PC-3 (cell line): ENCODE measurements at regions not wholly inside any gene's neighbourhood (a gene's known extent, or its start where the extent isn't known, plus 50 kb on each side); places are given as distances from the start of the nearest gene placed in this dataset.
A peak's percentile ranks its signal among the peaks of the same experiment; 100 is the strongest.

Experiments
- ATAC-seq: fragments of 200-7000 bp; cut with Tn5 transposase; 2 replicates; pipeline ENCODE4 v1.9.1; 2020; ENCODE audit warnings: mild to moderate bottlenecking, moderate library complexity
- BruUV-seq: library from RNA; stranded (reverse); fragments of 400-500 nt; replicated peaks from 2 replicates; lab custom pipeline; 2021; lab: Mats Ljungman, UMichigan
- CTCF ChIA-PET: fragments of 300-600 bp; sonication (Branson Sonifier 250); formaldehyde crosslinking; loops from one replicate; lab custom pipeline; 2022; ENCODE audit warnings: antibody characterized with exemption; lab: Charles Lee
- POLR2A ChIA-PET: fragments of 300-600 bp; sonication (Branson Sonifier 250); formaldehyde crosslinking; loops from one replicate; lab custom pipeline; 2022; ENCODE audit warnings: antibody characterized with exemption; ENCODE audit not compliant: unreplicated experiment; lab: Charles Lee
- DNase-seq: peaks from one replicate; pipeline ENCODE4 v3.0.0-alpha.2; 2015
- H2AFZ ChIP-seq: fragments of 300-600 bp; sonication (generic); 2 replicates; pipeline ENCODE4 v1.6.0; 2016; ENCODE audit warnings: antibody characterized with exemption, low read length
- H3F3A ChIP-seq: fragments of 300-600 bp; sonication (generic); one replicate; pipeline ENCODE4 v1.6.0; 2017; ENCODE audit warnings: antibody characterized with exemption, low read length, control low read depth, mild to moderate bottlenecking; ENCODE audit not compliant: unreplicated experiment
- H3K27ac ChIP-seq: fragments of 300-600 bp; sonication (generic); 2 replicates; pipeline ENCODE4 v1.5.1; 2016; ENCODE audit warnings: mild to moderate bottlenecking, low read length
- H3K27me3 ChIP-seq: fragments of 300-600 bp; sonication (generic); 2 replicates; pipeline ENCODE4 v1.6.1; 2016; ENCODE audit warnings: low read length, mixed read lengths
- H3K36me3 ChIP-seq: fragments of 300-600 bp; sonication (generic); 2 replicates; pipeline ENCODE4 v1.6.1; 2016; ENCODE audit warnings: low read depth, mixed run types, low read length, mixed read lengths
- H3K4me1 ChIP-seq: fragments of 300-600 bp; sonication (generic); 2 replicates; pipeline ENCODE4 v1.5.1; 2016; ENCODE audit warnings: low read length; ENCODE audit not compliant: insufficient read depth
- H3K4me2 ChIP-seq: fragments of 300-600 bp; sonication (generic); 2 replicates; pipeline ENCODE4 v1.6.0; 2016; ENCODE audit warnings: low read length
- H3K4me3 ChIP-seq: fragments of 300-600 bp; sonication (generic); 2 replicates; pipeline ENCODE4 v1.5.1; 2016; ENCODE audit warnings: mild to moderate bottlenecking, low read length, mixed read lengths
- H3K79me2 ChIP-seq: fragments of 300-600 bp; sonication (generic); 2 replicates; pipeline ENCODE4 v1.6.1; 2017; ENCODE audit warnings: low read length, mixed read lengths
- H3K9ac ChIP-seq: fragments of 300-600 bp; sonication (generic); 2 replicates; pipeline ENCODE4 v1.6.0; 2016; ENCODE audit warnings: mild to moderate bottlenecking, low read length
- H3K9me2 ChIP-seq: fragments of 300-600 bp; sonication (generic); replicated peaks from 2 replicates; pipeline ENCODE4 v1.6.1; 2016; ENCODE audit warnings: mixed run types, low read length, mixed read lengths
- H3K9me3 ChIP-seq: fragments of 300-600 bp; sonication (generic); 2 replicates; pipeline ENCODE4 v1.6.1; 2016; ENCODE audit warnings: low read length, mixed read lengths
- H4K20me1 ChIP-seq: fragments of 300-600 bp; sonication (generic); 2 replicates; pipeline ENCODE4 v1.6.1; 2016; ENCODE audit warnings: low read length, mixed read lengths
- EZH2 ChIP-seq: fragments of 300-600 bp; sonication (generic); IDR thresholded peaks from one replicate; pipeline ENCODE4 v1.6.1; 2017; ENCODE audit warnings: antibody characterized with exemption, mild to moderate bottlenecking, low read length; ENCODE audit not compliant: unreplicated experiment
- EZH2phosphoT487 ChIP-seq: fragments of 300-600 bp; sonication (generic); IDR thresholded peaks from 2 replicates; pipeline ENCODE4 v1.6.1; 2018; ENCODE audit warnings: mild to moderate bottlenecking, antibody characterized with exemption, low read length, borderline replicate concordance
- intact Hi-C: fragments of 100-400 bp; cut with micrococcal nuclease; formaldehyde crosslinking; loops from 2 replicates; pipeline ENCODE4 v1.9.0; 2023
- TF ChIP-seq, protein P1 (sequence below): fragments of 300-600 bp; sonication (generic); conservative IDR thresholded peaks from 2 replicates; pipeline ENCODE4 v1.5.1; 2017; ENCODE audit warnings: antibody characterized with exemption, low read depth, mild to moderate bottlenecking, low read length

DNA sequence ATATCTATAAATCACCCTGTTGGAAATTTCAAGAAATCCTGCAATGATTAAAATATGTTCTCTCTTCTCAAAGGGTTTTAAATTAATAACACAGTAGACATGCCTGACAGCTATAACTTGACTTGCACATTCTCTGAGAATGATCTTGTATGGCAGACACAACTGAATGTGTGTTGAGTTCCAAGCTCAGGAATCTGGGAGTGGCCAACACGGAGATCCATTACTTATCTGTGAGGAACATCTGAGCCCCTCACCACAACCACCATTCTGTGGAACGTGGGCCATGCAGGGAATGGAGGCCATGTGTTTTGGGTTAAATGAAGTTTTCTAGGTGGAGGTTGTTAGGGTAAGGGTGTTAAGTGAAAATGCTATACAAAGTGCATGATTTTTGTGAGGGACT is 105.3 kb upstream of the CHMP2B start:
- ChIA-PET CTCF (no interaction called here), POLR2A (no interaction called here)
- H3K9ac ChIP-seq, result no peak overlapping the region
- no peak for TF ChIP-seq EZH2phosphoT487
- TF ChIP-seq, protein P1, sequence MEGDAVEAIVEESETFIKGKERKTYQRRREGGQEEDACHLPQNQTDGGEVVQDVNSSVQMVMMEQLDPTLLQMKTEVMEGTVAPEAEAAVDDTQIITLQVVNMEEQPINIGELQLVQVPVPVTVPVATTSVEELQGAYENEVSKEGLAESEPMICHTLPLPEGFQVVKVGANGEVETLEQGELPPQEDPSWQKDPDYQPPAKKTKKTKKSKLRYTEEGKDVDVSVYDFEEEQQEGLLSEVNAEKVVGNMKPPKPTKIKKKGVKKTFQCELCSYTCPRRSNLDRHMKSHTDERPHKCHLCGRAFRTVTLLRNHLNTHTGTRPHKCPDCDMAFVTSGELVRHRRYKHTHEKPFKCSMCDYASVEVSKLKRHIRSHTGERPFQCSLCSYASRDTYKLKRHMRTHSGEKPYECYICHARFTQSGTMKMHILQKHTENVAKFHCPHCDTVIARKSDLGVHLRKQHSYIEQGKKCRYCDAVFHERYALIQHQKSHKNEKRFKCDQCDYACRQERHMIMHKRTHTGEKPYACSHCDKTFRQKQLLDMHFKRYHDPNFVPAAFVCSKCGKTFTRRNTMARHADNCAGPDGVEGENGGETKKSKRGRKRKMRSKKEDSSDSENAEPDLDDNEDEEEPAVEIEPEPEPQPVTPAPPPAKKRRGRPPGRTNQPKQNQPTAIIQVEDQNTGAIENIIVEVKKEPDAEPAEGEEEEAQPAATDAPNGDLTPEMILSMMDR, result no peak
- no peak overlapping the region for H3K4me2 ChIP-seq
- no peak overlapping the region for H2AFZ ChIP-seq
- no peaks in the 10 kb centered on the region for H3K27me3 ChIP-seq
- no peaks in the 10 kb centered on the region for H3K9me2 ChIP-seq
- peaks cover 16% of the 10 kb centered on the region for H3K4me1 ChIP-seq
- no peaks in the 10 kb centered on the region for H4K20me1 ChIP-seq
- no peak overlapping the region for H3K4me3 ChIP-seq
- ATAC-seq, result no peak
- no TSS peak for BruUV-seq
- intact Hi-C loops, result loop anchor here (2.0 kb wide), 2 partner anchors 39 to 47 kb away; no protein-coding TSS in a partner anchor
- no peak for DNase-seq
- no peaks in the 10 kb centered on the region for H3F3A ChIP-seq
- no peaks in the 10 kb centered on the region for H3K9me3 ChIP-seq
- no peaks in the 10 kb centered on the region for H3K36me3 ChIP-seq
- no peaks in the 10 kb centered on the region for H3K79me2 ChIP-seq
- H3K27ac ChIP-seq, result no peak overlapping the region

DNA sequence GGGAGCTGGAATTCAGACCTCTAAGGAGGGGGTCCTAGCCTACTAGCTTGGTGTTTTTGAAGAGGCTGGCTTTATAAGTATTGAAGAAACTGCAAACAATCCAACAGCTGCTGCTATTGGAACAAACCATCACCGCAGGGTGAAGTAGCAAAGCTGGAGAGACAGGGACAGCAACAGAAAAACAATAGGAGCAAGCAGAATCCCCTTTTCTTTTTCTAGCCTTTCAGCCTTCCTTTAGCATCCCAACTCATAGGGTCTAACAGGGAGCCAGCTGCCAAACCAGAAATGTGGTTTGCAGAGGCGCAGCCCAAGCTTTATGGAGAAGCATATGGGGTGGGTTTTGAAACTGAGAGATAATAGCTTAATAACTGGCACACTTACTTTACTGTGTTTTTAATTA is 106.2 kb upstream of the CHMP2B start:
- no peak for TF ChIP-seq EZH2phosphoT487
- no peak for TF ChIP-seq EZH2
- TF ChIP-seq, protein P1, result no peak
- H3K4me3 ChIP-seq, result 0 out of 2 replicates have a peak overlapping the region, but pooled peaks have one; percentile 14
- intact Hi-C loops, result loop anchor here (1.0 to 2.0 kb wide), 4 partner anchors 7 to 85 kb away; no protein-coding TSS in a partner anchor
- no TSS peak for BruUV-seq
- peak overlapping the region; percentile 69 for H3K4me2 ChIP-seq
- peak overlapping the region; percentile 59 for H3K27ac ChIP-seq
- CTCF ChIA-PET, result interaction anchor here (0.6 kb wide), 1 partner anchor 214 kb away, joined by 3 read pairs; no protein-coding TSS in a partner anchor
- H3K36me3 ChIP-seq, result no peaks in the 10 kb centered on the region
- no peaks in the 10 kb centered on the region for H3F3A ChIP-seq
- peak overlapping the region; percentile 75 for H2AFZ ChIP-seq
- ATAC-seq (peak; percentile 8; the same call in 1 of the 2 replicates), DNase-seq (no peak)
- peaks cover 16% of the 10 kb centered on the region for H3K4me1 ChIP-seq
- H3K79me2 ChIP-seq, result no peaks in the 10 kb centered on the region
- POLR2A ChIA-PET, result no interaction called here
- no peaks in the 10 kb centered on the region for H4K20me1 ChIP-seq
- peak overlapping the region; percentile 15; the same call in 1 of the 2 replicates for H3K9ac ChIP-seq
- H3K9me3 ChIP-seq, result no peaks in the 10 kb centered on the region
- H3K27me3 ChIP-seq, result no peaks in the 10 kb centered on the region
- H3K9me2 ChIP-seq, result no peaks in the 10 kb centered on the region

DNA sequence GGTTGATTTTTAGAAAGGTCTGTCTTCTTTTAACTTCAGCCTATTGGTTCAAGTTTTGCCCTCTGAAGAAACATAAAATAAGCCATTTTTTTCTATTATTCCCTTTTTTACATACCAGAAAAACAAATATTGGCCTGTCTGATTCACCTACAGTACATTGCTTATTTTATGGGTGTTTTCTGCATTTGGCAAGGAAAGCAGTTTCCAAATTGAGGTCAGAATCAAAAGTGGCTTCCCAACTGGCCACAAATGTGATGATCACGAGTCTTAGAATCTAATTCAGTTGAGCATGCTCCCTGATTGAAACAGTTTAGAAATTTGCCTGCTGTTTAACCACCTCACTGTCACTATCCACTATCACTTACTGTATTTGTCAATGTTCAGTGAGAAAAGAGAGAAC is 106.9 kb upstream of the CHMP2B start:
- CTCF ChIA-PET, result no interaction called here
- no peaks in the 10 kb centered on the region for H3K36me3 ChIP-seq
- H4K20me1 ChIP-seq, result no peaks in the 10 kb centered on the region
- H3K4me1 ChIP-seq, result peaks cover 16% of the 10 kb centered on the region
- BruUV-seq, result no TSS peak
- POLR2A ChIA-PET, result no interaction called here
- TF ChIP-seq EZH2phosphoT487 (no peak), EZH2 (no peak)
- TF ChIP-seq, protein P1, result no peak
- peak; percentile 94 for ATAC-seq
- no peaks in the 10 kb centered on the region for H3K79me2 ChIP-seq
- no peaks in the 10 kb centered on the region for H3K27me3 ChIP-seq
- H3F3A ChIP-seq, result no peaks in the 10 kb centered on the region
- H3K4me2 ChIP-seq, result peak overlapping the region; percentile 69
- peak; percentile 54 for DNase-seq
- no peaks in the 10 kb centered on the region for H3K9me3 ChIP-seq
- intact Hi-C loops, result loop anchor here (1.0 to 2.0 kb wide), 4 partner anchors 8 to 86 kb away; no protein-coding TSS in a partner anchor
- peak overlapping the region; percentile 59 for H3K27ac ChIP-seq
- 0 out of 2 replicates have a peak overlapping the region, but pooled peaks have one; percentile 14 for H3K4me3 ChIP-seq
- no peaks in the 10 kb centered on the region for H3K9me2 ChIP-seq
- H2AFZ ChIP-seq, result peak overlapping the region; percentile 75
- H3K9ac ChIP-seq, result peak overlapping the region; percentile 15; the same call in 1 of the 2 replicates
